ENCODE measurements at regions not wholly inside any gene's neighbourhood (a gene's known extent, or its start where the extent isn't known, plus 50 kb on each side); places are given as distances from the start of the nearest gene placed in this dataset.

- TF ChIP-seq CTCF (IDR thresholded peaks at IDR 0.05; ENCODE audit: insufficient read depth, low read depth, low read length): no peak
- no peak for TF ChIP-seq EZH2 (IDR thresholded peaks at IDR 0.05; ENCODE audit: insufficient read depth, low read length)
Measured at GRCh38 chr15:100715571-100716455, 113.4 kb downstream of the ASB7 start.
